HepG2 (cell line): ENCODE measurements at regions not wholly inside any gene's neighbourhood (a gene's known extent, or its start where the extent isn't known, plus 50 kb on each side); places are given as distances from the start of the nearest gene placed in this dataset.

Experiments used
- ELF4 ChIP-seq: sonication (generic); formaldehyde crosslinking; IDR thresholded peaks from 2 replicates; pipeline ENCODE4 v1.5.0; 2020; ENCODE audit warnings: missing genetic modification reagents, mild to moderate bottlenecking, moderate library complexity, borderline replicate concordance
- MBD4 ChIP-seq: IDR thresholded peaks from 2 replicates; pipeline ENCODE4 v1.6.1; 2012; ENCODE audit warnings: low read length, inconsistent platforms, borderline replicate concordance
- NR2F1 ChIP-seq, 2 experiments: fragments of 450-650 bp in 1 of 2; formaldehyde crosslinking in 1 of 2; IDR thresholded peaks; 2 replicates each; pipeline versions ENCODE4 v1.5.0 to v1.6.1; 2016 to 2020; ENCODE audit warnings: mild to moderate bottlenecking in 1 of 2, missing compliant biosample characterization in 1 of 2, missing genetic modification reagents in 1 of 2, moderate library complexity in 1 of 2
- PRDM10 ChIP-seq: sonication (generic); formaldehyde crosslinking; IDR thresholded peaks from 2 replicates; pipeline ENCODE4 v1.4.0; 2020; ENCODE audit warnings: low read depth, missing genetic modification reagents
- SIN3B ChIP-seq: fragments of 150-350 bp; IDR thresholded peaks from 2 replicates; pipeline ENCODE4 v1.6.1; 2014; ENCODE audit warnings: low read length
- TEAD3 ChIP-seq: optimal IDR thresholded peaks from 2 replicates; pipeline ENCODE3; 2016; ENCODE audit warnings: borderline replicate concordance
- ZGPAT ChIP-seq: IDR thresholded peaks from 2 replicates; pipeline ENCODE4 v1.6.1; 2016; ENCODE audit warnings: mild to moderate bottlenecking
- ZNF280B ChIP-seq: sonication (generic); formaldehyde crosslinking; IDR thresholded peaks from 2 replicates; pipeline ENCODE4 v1.5.0; 2020; ENCODE audit warnings: missing genetic modification reagents, mild to moderate bottlenecking, borderline replicate concordance
- ZNF431 ChIP-seq: sonication (generic); formaldehyde crosslinking; IDR thresholded peaks from 2 replicates; pipeline ENCODE4 v1.9.0; 2022; ENCODE audit warnings: missing genetic modification reagents, low read depth, mild to moderate bottlenecking, borderline replicate concordance
- TF ChIP-seq, protein P1 (sequence below): sonication (generic); formaldehyde crosslinking; IDR thresholded peaks from 2 replicates; pipeline ENCODE4 v1.4.0; 2020; ENCODE audit warnings: mild to moderate bottlenecking, low read depth, missing genetic modification reagents
- TF ChIP-seq, protein P2 (sequence below): sonication (generic); formaldehyde crosslinking; IDR thresholded peaks from 2 replicates; pipeline ENCODE4 v1.5.0; 2020; ENCODE audit warnings: missing genetic modification reagents, mild to moderate bottlenecking, borderline replicate concordance

DNA sequence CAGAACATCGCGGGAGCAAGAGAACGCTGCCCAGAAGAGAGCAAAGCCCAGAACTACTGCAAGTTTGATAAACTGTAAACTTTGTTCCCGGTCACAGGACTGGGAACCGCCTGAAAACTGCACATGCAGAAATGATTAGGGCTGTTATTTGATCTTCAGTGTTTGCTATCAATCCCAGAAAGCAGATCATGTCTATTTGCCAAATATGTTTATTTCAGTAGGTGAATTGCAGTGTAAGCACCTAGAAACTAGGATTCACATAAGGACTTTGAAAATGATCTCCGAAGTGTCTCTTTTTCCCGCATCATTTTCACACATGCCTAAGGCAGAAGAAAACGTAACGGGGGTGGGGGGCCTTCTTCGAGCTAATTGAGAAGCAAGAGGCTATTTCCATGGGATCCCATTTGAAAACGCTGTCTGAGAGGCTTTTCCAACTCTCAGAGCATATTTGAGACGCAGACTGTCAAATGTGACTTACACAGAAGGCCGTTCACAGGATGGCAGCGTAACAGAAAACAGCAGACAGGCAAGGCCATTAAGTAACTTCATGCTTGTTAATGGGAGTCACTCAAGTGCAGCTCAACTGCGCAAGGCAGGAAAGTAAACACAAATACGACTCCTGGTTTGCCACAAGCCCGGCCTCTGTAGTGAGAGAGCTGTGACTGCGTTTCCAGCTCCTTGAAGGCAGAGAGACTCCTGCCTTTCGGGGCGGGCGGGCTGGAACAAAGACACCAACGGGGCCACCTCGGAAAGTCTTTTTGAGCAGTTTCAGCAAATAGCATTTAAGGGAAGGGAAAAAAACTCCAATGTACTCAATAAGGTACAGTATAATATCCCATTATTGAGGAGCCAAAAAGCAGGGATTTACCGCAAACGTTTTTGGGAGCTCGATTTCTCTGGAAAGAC is 144.7 kb upstream of the ZNF217 start (continued):
- peak; percentile 85 for TF ChIP-seq TEAD3 (CRISPR knock-in tag)
- TF ChIP-seq, protein P1, sequence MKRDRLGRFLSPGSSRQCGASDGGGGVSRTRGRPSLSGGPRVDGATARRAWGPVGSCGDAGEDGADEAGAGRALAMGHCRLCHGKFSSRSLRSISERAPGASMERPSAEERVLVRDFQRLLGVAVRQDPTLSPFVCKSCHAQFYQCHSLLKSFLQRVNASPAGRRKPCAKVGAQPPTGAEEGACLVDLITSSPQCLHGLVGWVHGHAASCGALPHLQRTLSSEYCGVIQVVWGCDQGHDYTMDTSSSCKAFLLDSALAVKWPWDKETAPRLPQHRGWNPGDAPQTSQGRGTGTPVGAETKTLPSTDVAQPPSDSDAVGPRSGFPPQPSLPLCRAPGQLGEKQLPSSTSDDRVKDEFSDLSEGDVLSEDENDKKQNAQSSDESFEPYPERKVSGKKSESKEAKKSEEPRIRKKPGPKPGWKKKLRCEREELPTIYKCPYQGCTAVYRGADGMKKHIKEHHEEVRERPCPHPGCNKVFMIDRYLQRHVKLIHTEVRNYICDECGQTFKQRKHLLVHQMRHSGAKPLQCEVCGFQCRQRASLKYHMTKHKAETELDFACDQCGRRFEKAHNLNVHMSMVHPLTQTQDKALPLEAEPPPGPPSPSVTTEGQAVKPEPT: peak; percentile 78
- TF ChIP-seq ELF4 (CRISPR knock-in tag): peak; percentile 76; the same call in 1 of the 2 replicates
- TF ChIP-seq SIN3B: no peak
- TF ChIP-seq NR2F1 (CRISPR knock-in tag; IDR thresholded peaks at IDR 0.05): no peak
- TF ChIP-seq PRDM10 (CRISPR knock-in tag): peak; percentile 86
- peak; percentile 53; the same call in 1 of the 2 replicates for TF ChIP-seq ZNF431 (CRISPR knock-in tag)
- TF ChIP-seq MBD4: 0 out of 2 replicates have a peak, but pooled peaks have one; percentile 13
- no peak; the same call in 1 of the 2 replicates for TF ChIP-seq ZNF280B (CRISPR knock-in tag)
- TF ChIP-seq, protein P2, sequence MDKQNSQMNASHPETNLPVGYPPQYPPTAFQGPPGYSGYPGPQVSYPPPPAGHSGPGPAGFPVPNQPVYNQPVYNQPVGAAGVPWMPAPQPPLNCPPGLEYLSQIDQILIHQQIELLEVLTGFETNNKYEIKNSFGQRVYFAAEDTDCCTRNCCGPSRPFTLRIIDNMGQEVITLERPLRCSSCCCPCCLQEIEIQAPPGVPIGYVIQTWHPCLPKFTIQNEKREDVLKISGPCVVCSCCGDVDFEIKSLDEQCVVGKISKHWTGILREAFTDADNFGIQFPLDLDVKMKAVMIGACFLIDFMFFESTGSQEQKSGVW (CRISPR knock-in tag): no peak
- peak; percentile 88 for TF ChIP-seq ZGPAT (CRISPR knock-in tag)
